HCT116 (cell line): ENCODE measurements at regions not wholly inside any gene's neighbourhood (a gene's known extent, or its start where the extent isn't known, plus 50 kb on each side); places are given as distances from the start of the nearest gene placed in this dataset.

Experiments
- ATAC-seq: fragments of 200-7000 bp; cut with Tn5 transposase; 2 replicates; pipeline ENCODE4 v1.9.1; 2020; ENCODE audit warnings: mild to moderate bottlenecking, moderate library complexity
- BruUV-seq: library from RNA; stranded (reverse); fragments of 400-500 nt; replicated peaks from 2 replicates; lab custom pipeline; 2021; lab: Mats Ljungman, UMichigan
- CTCF ChIA-PET: fragments of 300-600 bp; sonication (Branson Sonifier 250); formaldehyde crosslinking; loops from one replicate; lab custom pipeline; 2021; ENCODE audit warnings: antibody characterized with exemption; lab: Charles Lee
- POLR2A ChIA-PET: fragments of 300-600, 350-600 bp; sonication (Branson Sonifier 250); formaldehyde crosslinking; loops from one replicate; lab custom pipeline; 2021; ENCODE audit warnings: antibody characterized with exemption; lab: Charles Lee
- RAD21 ChIA-PET, 2 experiments: fragments of 300-600 bp; sonication (Branson Sonifier 250); formaldehyde crosslinking; loops; one replicate each; lab custom pipeline; 2023; ENCODE audit warnings: low total read pairs in 2 of 2; ENCODE audit not compliant: uncharacterized antibody in 2 of 2, unreplicated experiment in 2 of 2, low non-redundant PET in 1 of 2; lab: Charles Lee
- DNase-seq: peaks from one replicate; pipeline ENCODE4 v3.0.0-alpha.2; 2010; ENCODE audit warnings: low read depth, low spot score
- H2AFZ ChIP-seq: fragments of 200-600 bp; shearing (Covaris generic), sonication (generic); 2 replicates; pipeline ENCODE4 v1.6.1; 2017; ENCODE audit warnings: low read depth, mixed run types, mixed read lengths, antibody characterized with exemption, low read length; ENCODE audit not compliant: poor library complexity, severe bottlenecking
- H3K27ac ChIP-seq: 2 replicates; pipeline ENCODE4 v1.5.1; 2012; ENCODE audit warnings: low read depth, low read length
- H3K27me3 ChIP-seq: fragments of 200-600 bp; sonication (generic); 2 replicates; pipeline ENCODE4 v1.6.1; 2016; ENCODE audit warnings: mixed run types, low read length, mixed read lengths; ENCODE audit not compliant: insufficient read depth
- H3K36me3 ChIP-seq, 2 experiments: fragments of 200-500 bp in 1 of 2; fragments of 200-600 bp in 1 of 2; sonication (Bioruptor generic) in 1 of 2; sonication (generic) in 1 of 2; 2 replicates each; pipeline versions ENCODE4 v1.5.1 to v1.6.1; 2014 to 2016; ENCODE audit warnings: low read length in 2 of 2, inconsistent platforms in 1 of 2, mixed read lengths in 1 of 2, mixed run types in 1 of 2; ENCODE audit not compliant: insufficient read depth in 2 of 2, control insufficient read depth in 1 of 2
- H3K4me1 ChIP-seq, 2 experiments: fragments of 200-600 bp in 1 of 2; sonication (generic) in 1 of 2; 2 replicates each; pipeline versions ENCODE4 v1.5.1 to v1.6.1; 2012 to 2017; ENCODE audit warnings: low read length in 2 of 2, inconsistent platforms in 1 of 2, mild to moderate bottlenecking in 1 of 2, mixed read lengths in 1 of 2, mixed run types in 1 of 2, moderate library complexity in 1 of 2; ENCODE audit not compliant: insufficient read depth in 2 of 2, control insufficient read depth in 1 of 2
- H3K4me2 ChIP-seq: fragments of 200-600 bp; sonication (generic); 2 replicates; pipeline ENCODE4 v1.6.1; 2017; ENCODE audit warnings: mixed run types, low read length, mixed read lengths
- H3K4me3 ChIP-seq, 2 experiments: fragments of 200-600 bp in 1 of 2; sonication (generic) in 1 of 2; replicated peaks in 1 of 2; 2 replicates each; pipeline ENCODE4 v1.5.1; 2011 to 2016; ENCODE audit warnings: low read length in 2 of 2, control low read depth in 1 of 2, low read depth in 1 of 2, mild to moderate bottlenecking in 1 of 2, mixed read lengths in 1 of 2, mixed run types in 1 of 2
- H3K79me2 ChIP-seq: fragments of 200-600 bp; sonication (generic); 2 replicates; pipeline ENCODE4 v1.6.1; 2017; ENCODE audit warnings: mild to moderate bottlenecking, mixed run types, low read length, moderate library complexity, mixed read lengths; ENCODE audit not compliant: insufficient read depth
- H3K9ac ChIP-seq: fragments of 200-600 bp; sonication (generic); 2 replicates; pipeline ENCODE4 v1.6.1; 2016; ENCODE audit warnings: low read length, mixed read lengths
- H3K9me2 ChIP-seq: fragments of 200-600 bp; sonication (generic), shearing (Covaris generic); 2 replicates; pipeline ENCODE4 v1.6.1; 2017; ENCODE audit warnings: mixed run types, mild to moderate bottlenecking, moderate library complexity; ENCODE audit not compliant: insufficient read depth
- H3K9me3 ChIP-seq, 2 experiments: fragments of 200-500 bp in 1 of 2; fragments of 200-600 bp in 1 of 2; sonication (Bioruptor generic) in 1 of 2; sonication (generic) in 1 of 2; 2 replicates each; pipeline ENCODE4 v1.6.1; 2014 to 2017; ENCODE audit warnings: low read length in 2 of 2, mixed read lengths in 2 of 2, inconsistent platforms in 1 of 2, low read depth in 1 of 2, mild to moderate bottlenecking in 1 of 2, mixed run types in 1 of 2, moderate library complexity in 1 of 2; ENCODE audit not compliant: control insufficient read depth in 1 of 2, insufficient read depth in 1 of 2
- H4K20me1 ChIP-seq: fragments of 200-600 bp; sonication (generic), shearing (Covaris generic); 2 replicates; pipeline ENCODE4 v1.6.1; 2017; ENCODE audit warnings: mixed run types, mild to moderate bottlenecking, moderate library complexity; ENCODE audit not compliant: insufficient read depth
- EGR1 ChIP-seq: IDR thresholded peaks from 2 replicates; pipeline ENCODE4 v1.6.1; 2012; ENCODE audit warnings: low read depth
- ELF1 ChIP-seq: IDR thresholded peaks from 2 replicates; pipeline ENCODE4 v1.6.1; 2012; ENCODE audit warnings: low read depth, borderline replicate concordance
- EZH2 ChIP-seq: fragments of 200-600 bp; sonication (generic); IDR thresholded peaks from 2 replicates; pipeline ENCODE4 v1.6.1; 2017; ENCODE audit warnings: antibody characterized with exemption, mixed run types
- EZH2phosphoT487 ChIP-seq: fragments of 200-600 bp; IDR thresholded peaks from 2 replicates; pipeline ENCODE4 v1.6.1; 2018; ENCODE audit warnings: antibody characterized with exemption, borderline replicate concordance
- FOSL1 ChIP-seq: IDR thresholded peaks from 2 replicates; pipeline ENCODE4 v1.6.1; 2012; ENCODE audit warnings: low read depth
- JUND ChIP-seq: IDR thresholded peaks from 2 replicates; pipeline ENCODE4 v1.6.1; 2012
- MAX ChIP-seq: IDR thresholded peaks from 2 replicates; pipeline ENCODE4 v1.6.1; 2012
- RAD21 ChIP-seq: IDR thresholded peaks from 2 replicates; pipeline ENCODE4 v1.6.1; 2012; ENCODE audit warnings: low read depth, mild to moderate bottlenecking
- REST ChIP-seq: IDR thresholded peaks from 2 replicates; pipeline ENCODE4 v1.6.1; 2012; ENCODE audit warnings: low read depth
- TCF7L2 ChIP-seq: IDR thresholded peaks from 2 replicates; pipeline ENCODE4 v1.7.0; 2011; ENCODE audit warnings: borderline replicate concordance, inconsistent platforms; ENCODE audit not compliant: insufficient read depth, insufficient read length; ENCODE audit errors: extremely low read depth
- intact Hi-C: fragments of 100-400 bp; cut with micrococcal nuclease; formaldehyde crosslinking; loops from 2 replicates; pipeline ENCODE4 v1.10.0; 2022

GRCh38 chr9:81123526-81123925, 565.8 kb downstream of the TLE1 start:
- Histone ChIP-seq H3K9ac (no peak overlapping the region), H3K4me3 (no peak overlapping the region), H3K27me3 (no peaks in the 10 kb centered on the region), H3K9me2 (no peaks in the 10 kb centered on the region), H3K79me2 (no peaks in the 10 kb centered on the region), H4K20me1 (no peaks in the 10 kb centered on the region; the same call in 1 of the 2 replicates), H3K4me2 (no peak overlapping the region), H3K4me1 (peaks cover 0 to 7% of the 10 kb centered on the region in 2 experiments; a peak in 1 of 4 replicates), H2AFZ (no peak overlapping the region), H3K27ac (no peak overlapping the region), H3K36me3 (no peaks in the 10 kb centered on the region), H3K9me3 (no peaks in the 10 kb centered on the region; a peak in 1 of 4 replicates)
- DNase-seq (no peak), ATAC-seq (no peak)
- POLR2A ChIA-PET = no interaction called here
- BruUV-seq = no TSS peak
- CTCF ChIA-PET = no interaction called here
- RAD21 ChIA-PET = no interaction called here
- TF ChIP-seq REST = no peak
- TF ChIP-seq EGR1 = no peak
- no peak for TF ChIP-seq RAD21
- TF ChIP-seq MAX = no peak
- no peak for TF ChIP-seq ELF1
- no peak for TF ChIP-seq FOSL1
- no peak for TF ChIP-seq JUND
- TF ChIP-seq TCF7L2 = no peak
- no peak for TF ChIP-seq EZH2
- TF ChIP-seq EZH2phosphoT487 = no peak
- intact Hi-C loops = no loop called here
